Activated CD8-positive, alpha-beta T cell treated with anti-CD3 and anti-CD28 coated beads, Interleukin-2, amount 10 ng/mL, durations not matched to agents 7 days and 5 days (primary cell): ENCODE measurements at regions not wholly inside any gene's neighbourhood (a gene's known extent, or its start where the extent isn't known, plus 50 kb on each side); places are given as distances from the start of the nearest gene placed in this dataset.

Source experiments
- ATAC-seq: fragments of 150-1000 bp; cut with Tn5 transposase; one replicate; pipeline ENCODE4 v1.10.0; 2021; ENCODE audit warnings: moderate library complexity
- CTCF ChIA-PET: fragments of 350-600 bp; sonication (Branson Sonifier 250); formaldehyde crosslinking; loops from one replicate; lab custom pipeline; 2021; ENCODE audit warnings: antibody characterized with exemption; lab: Charles Lee
- POLR2A ChIA-PET: fragments of 350-600 bp; sonication (Branson Sonifier 250); formaldehyde crosslinking; loops from one replicate; lab custom pipeline; 2021; ENCODE audit warnings: antibody characterized with exemption; lab: Charles Lee
- DNase-seq: peaks from one replicate; pipeline ENCODE4 v3.0.0-alpha.2; 2020
- H3K27ac Mint-ChIP-seq: one replicate; pipeline ENCODE4 v1.8.0; 2021; ENCODE audit warnings: mild to moderate bottlenecking, mixed read lengths
- H3K27me3 Mint-ChIP-seq: one replicate; pipeline ENCODE4 v1.8.0; 2021; ENCODE audit warnings: low read depth, mixed read lengths
- H3K36me3 Mint-ChIP-seq: one replicate; pipeline ENCODE4 v1.8.0; 2021; ENCODE audit warnings: low read depth, mixed read lengths
- H3K4me1 Mint-ChIP-seq: one replicate; pipeline ENCODE4 v1.8.0; 2021; ENCODE audit warnings: low read depth, mixed read lengths
- H3K4me3 Mint-ChIP-seq: one replicate; pipeline ENCODE4 v1.8.0; 2021; ENCODE audit warnings: mild to moderate bottlenecking, mixed read lengths
- H3K9me3 Mint-ChIP-seq: one replicate; pipeline ENCODE4 v1.8.0; 2022; ENCODE audit warnings: mixed read lengths; ENCODE audit not compliant: insufficient read depth

DNA sequence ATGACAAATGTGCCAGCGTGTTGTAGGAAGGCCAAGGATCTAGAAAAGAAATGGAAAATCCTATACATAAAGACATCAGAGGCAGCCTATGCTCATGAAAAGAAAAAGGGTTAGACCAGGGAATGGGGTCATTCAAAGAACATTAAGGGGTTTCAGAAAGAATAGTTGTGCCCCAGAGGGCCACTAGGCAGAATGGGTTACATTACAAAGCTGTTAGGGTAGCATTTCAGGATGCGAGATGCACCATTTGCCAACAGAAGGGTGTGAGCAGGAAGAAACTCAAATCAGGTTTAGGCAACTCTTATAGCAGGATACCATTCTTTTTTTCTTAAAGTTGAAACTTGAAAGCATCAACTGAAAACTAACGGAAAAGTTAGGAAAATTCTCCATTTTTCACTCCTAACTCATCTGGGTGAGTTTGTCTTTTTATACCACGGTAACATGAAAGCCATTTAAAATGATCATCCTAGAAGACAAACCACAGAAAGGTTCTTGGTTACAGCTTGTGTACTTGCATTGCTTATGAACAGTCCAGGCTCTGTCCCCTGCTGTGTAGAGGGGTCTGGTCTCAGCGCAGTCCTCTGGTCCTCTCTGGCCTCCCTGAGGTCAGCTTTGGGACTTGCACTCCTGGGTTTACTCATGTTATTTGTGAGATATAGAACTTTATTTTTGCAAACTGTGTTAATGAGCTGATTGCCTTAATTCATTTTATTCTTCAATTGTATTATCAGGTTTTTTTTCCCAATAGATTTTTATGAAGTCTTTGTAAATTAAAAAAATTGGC lies 209.1 kb downstream of the DACT1 start:
- DNase-seq: no peak
- CTCF ChIA-PET: interaction anchor here (1.0 kb wide), 1 partner anchor 20 kb away, joined by 3 read pairs; no protein-coding TSS in a partner anchor
- ATAC-seq: no peak
- no peaks in the 10 kb centered on the region for H3K4me1 Mint-ChIP-seq
- no peak overlapping the region for H3K27ac Mint-ChIP-seq
- H3K9me3 Mint-ChIP-seq: no peaks in the 10 kb centered on the region
- POLR2A ChIA-PET: no interaction called here
- no peaks in the 10 kb centered on the region for H3K36me3 Mint-ChIP-seq
- no peak overlapping the region for H3K4me3 Mint-ChIP-seq
- H3K27me3 Mint-ChIP-seq: peaks cover 4% of the 10 kb centered on the region

GRCh38 chr14:58848365-58848764 lies 210.6 kb downstream of the DACT1 start:
- Mint-ChIP-seq H3K4me3 (no peak overlapping the region), H3K27ac (no peak overlapping the region), H3K9me3 (no peaks in the 10 kb centered on the region), H3K36me3 (no peaks in the 10 kb centered on the region), H3K27me3 (peaks cover 4% of the 10 kb centered on the region), H3K4me1 (no peaks in the 10 kb centered on the region)
- ATAC-seq (no peak), DNase-seq (no peak)
- CTCF ChIA-PET: no interaction called here
- POLR2A ChIA-PET: no interaction called here

DNA sequence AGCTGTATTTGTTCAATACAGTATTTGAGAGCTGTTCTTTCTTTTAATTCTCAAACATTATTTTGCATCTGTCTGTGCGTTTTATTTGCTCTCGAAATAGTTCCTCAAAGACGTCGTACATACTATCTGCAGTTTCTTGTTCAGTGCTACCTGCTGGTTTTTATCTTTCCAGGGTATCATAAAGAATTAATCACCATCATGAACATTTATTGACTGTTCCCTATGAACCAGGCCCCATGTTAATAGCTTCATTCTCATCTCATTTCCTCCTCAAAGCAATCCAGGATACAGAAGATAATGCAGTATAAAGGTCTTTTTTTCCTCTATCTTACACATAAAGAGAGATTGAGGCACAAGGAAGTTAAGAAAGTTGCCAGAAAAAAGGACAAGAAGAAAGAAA lies 211.8 kb downstream of the DACT1 start:
- POLR2A ChIA-PET: no interaction called here
- no peak overlapping the region for H3K27ac Mint-ChIP-seq
- H3K9me3 Mint-ChIP-seq: no peaks in the 10 kb centered on the region
- H3K36me3 Mint-ChIP-seq: no peaks in the 10 kb centered on the region
- CTCF ChIA-PET: no interaction called here
- H3K27me3 Mint-ChIP-seq: peaks cover 4% of the 10 kb centered on the region
- no peaks in the 10 kb centered on the region for H3K4me1 Mint-ChIP-seq
- H3K4me3 Mint-ChIP-seq: no peak overlapping the region
- ATAC-seq: no peak
- DNase-seq: no peak

DNA sequence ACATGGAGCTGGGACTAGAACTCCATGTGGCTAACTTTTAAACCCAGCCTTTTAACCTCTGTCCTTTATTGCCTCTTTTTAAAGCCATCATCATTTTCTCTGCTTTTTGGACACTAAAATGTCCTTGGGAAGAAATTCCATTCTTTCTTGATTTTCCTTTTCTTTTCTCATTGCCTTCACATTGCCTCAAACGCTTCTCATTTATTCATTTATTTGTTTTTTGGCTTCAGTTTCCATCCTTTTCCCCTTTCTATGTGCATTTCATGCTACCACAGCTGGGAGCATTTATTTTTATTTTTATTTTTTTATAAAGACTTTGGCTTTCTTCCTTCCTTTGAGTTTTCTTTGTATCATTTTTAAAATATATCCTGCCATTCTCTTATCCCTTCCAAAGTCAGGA lies 212.2 kb downstream of the DACT1 start:
- DNase-seq (no peak), ATAC-seq (no peak)
- Mint-ChIP-seq H3K27me3 (peaks cover 4% of the 10 kb centered on the region), H3K27ac (no peak overlapping the region), H3K36me3 (no peaks in the 10 kb centered on the region), H3K9me3 (no peaks in the 10 kb centered on the region), H3K4me3 (no peak overlapping the region), H3K4me1 (no peaks in the 10 kb centered on the region)
- ChIA-PET POLR2A (no interaction called here), CTCF (no interaction called here)

GRCh38 chr14:58861586-58861985 lies 223.8 kb downstream of the DACT1 start:
- ATAC-seq (no peak), DNase-seq (no peak)
- ChIA-PET CTCF (no interaction called here), POLR2A (no interaction called here)
- no peaks in the 10 kb centered on the region for H3K4me1 Mint-ChIP-seq
- H3K4me3 Mint-ChIP-seq: no peak overlapping the region
- no peak overlapping the region for H3K27ac Mint-ChIP-seq
- peaks cover 2% of the 10 kb centered on the region for H3K27me3 Mint-ChIP-seq
- no peaks in the 10 kb centered on the region for H3K36me3 Mint-ChIP-seq
- H3K9me3 Mint-ChIP-seq: peaks cover 8% of the 10 kb centered on the region

- H3K4me1 Mint-ChIP-seq: no peaks in the 10 kb centered on the region
- peaks cover 2% of the 10 kb centered on the region for H3K27me3 Mint-ChIP-seq
- H3K36me3 Mint-ChIP-seq: no peaks in the 10 kb centered on the region
- ChIA-PET POLR2A (no interaction called here), CTCF (no interaction called here)
- H3K27ac Mint-ChIP-seq: no peak overlapping the region
- DNase-seq: no peak
- no peak overlapping the region for H3K4me3 Mint-ChIP-seq
- no peak for ATAC-seq
- H3K9me3 Mint-ChIP-seq: peaks cover 8% of the 10 kb centered on the region
These were observed 224.8 kb downstream of the DACT1 start for GRCh38 chr14:58862416-58863160.

DNA sequence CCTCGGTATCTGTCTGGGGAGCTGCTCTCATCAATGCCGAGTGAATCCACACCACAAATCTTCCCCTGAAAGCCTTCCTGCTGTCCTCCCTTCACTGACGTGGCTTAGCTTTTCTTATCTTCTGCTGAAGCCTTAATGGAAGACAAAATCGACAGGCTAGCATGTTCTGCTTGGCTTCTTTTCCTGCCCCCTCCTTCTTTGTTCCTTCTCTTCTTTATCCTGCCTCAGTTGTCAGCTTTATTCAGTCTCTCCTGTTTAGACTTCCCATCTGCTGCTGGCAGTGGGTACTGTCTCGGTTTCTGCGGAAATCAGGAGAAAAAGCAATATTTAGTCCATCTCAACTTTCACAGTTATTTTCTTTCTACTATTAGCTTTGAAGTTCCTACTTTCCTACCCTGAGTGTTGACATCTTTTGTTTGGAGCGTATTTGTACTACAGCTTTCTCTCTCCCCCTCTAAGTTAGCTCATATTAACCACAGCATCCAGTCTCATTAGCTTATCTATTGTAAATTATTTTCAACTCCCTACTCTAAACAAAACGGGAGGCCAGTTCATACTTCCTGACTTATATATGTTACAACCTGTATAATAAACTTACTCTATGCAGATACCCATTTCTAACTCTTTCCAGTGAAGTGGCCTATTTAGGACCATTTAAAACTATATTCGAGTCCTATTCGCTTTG lies 226.0 kb downstream of the DACT1 start:
- Mint-ChIP-seq H3K9me3 (peaks cover 8% of the 10 kb centered on the region), H3K27me3 (no peaks in the 10 kb centered on the region), H3K27ac (no peak overlapping the region), H3K4me3 (no peak overlapping the region), H3K36me3 (no peaks in the 10 kb centered on the region), H3K4me1 (no peaks in the 10 kb centered on the region)
- ChIA-PET POLR2A (no interaction called here), CTCF (no interaction called here)
- DNase-seq (no peak), ATAC-seq (no peak)

GRCh38 chr14:58864751-58865513 lies 227.2 kb downstream of the DACT1 start:
- Mint-ChIP-seq H3K36me3 (no peaks in the 10 kb centered on the region), H3K4me3 (no peak overlapping the region), H3K27ac (no peak overlapping the region), H3K4me1 (no peaks in the 10 kb centered on the region), H3K27me3 (no peaks in the 10 kb centered on the region), H3K9me3 (no peaks in the 10 kb centered on the region)
- no peak for DNase-seq
- no peak for ATAC-seq
- CTCF ChIA-PET: no interaction called here
- POLR2A ChIA-PET: no interaction called here

DNA sequence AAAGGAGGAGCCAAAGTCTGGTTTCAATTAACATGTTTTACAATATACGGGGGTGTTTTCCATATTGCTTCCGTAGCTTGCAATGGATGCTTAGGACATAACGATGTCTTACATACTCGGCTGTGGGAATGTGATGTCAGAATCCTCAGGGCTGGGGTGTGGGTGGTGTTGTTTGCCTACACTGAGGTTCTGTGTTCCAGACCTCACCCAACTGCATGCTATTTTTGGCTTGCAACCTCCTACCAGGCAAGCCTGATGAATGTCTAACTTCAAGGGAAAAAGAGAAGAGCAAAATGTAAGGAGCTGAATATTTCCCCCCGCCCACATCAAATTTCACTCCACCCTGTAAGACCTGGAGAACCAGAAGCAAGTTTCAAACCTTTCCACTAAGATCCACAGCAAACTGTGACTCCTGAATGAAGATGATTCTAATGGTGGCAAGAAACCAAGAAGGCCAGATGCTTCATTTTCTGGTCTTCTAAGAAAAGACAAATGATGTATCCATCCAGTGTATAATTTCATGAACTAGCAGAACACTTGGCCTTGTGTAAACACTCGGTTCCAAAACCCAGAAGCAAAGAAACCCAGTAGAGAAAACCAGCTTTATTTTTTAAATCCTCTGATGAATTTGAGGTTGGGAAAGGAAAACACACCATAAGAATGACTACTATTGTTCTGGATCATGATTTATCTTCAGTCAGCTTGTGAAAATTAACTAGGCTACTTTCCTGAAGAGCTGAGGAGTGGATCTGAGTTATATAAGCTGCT lies 227.9 kb downstream of the DACT1 start:
- Mint-ChIP-seq H3K27ac (no peak overlapping the region), H3K27me3 (no peaks in the 10 kb centered on the region), H3K4me3 (no peak overlapping the region), H3K9me3 (no peaks in the 10 kb centered on the region), H3K36me3 (no peaks in the 10 kb centered on the region), H3K4me1 (no peaks in the 10 kb centered on the region)
- ChIA-PET POLR2A (no interaction called here), CTCF (no interaction called here)
- ATAC-seq (no peak), DNase-seq (no peak)

- no peak for DNase-seq
- Mint-ChIP-seq H3K36me3 (no peaks in the 10 kb centered on the region), H3K27ac (no peak overlapping the region), H3K4me3 (no peak overlapping the region), H3K27me3 (no peaks in the 10 kb centered on the region), H3K4me1 (no peaks in the 10 kb centered on the region), H3K9me3 (no peaks in the 10 kb centered on the region)
- CTCF ChIA-PET: no interaction called here
- POLR2A ChIA-PET: no interaction called here
- no peak for ATAC-seq
These were observed 228.6 kb downstream of the DACT1 start for GRCh38 chr14:58866391-58866790.

GRCh38 chr14:58870961-58871360 lies 233.2 kb downstream of the DACT1 start:
- no peak overlapping the region for H3K27ac Mint-ChIP-seq
- ATAC-seq (no peak), DNase-seq (no peak)
- CTCF ChIA-PET: no interaction called here
- no peaks in the 10 kb centered on the region for H3K27me3 Mint-ChIP-seq
- no peak overlapping the region for H3K4me3 Mint-ChIP-seq
- H3K4me1 Mint-ChIP-seq: no peaks in the 10 kb centered on the region
- no peaks in the 10 kb centered on the region for H3K36me3 Mint-ChIP-seq
- POLR2A ChIA-PET: no interaction called here
- no peaks in the 10 kb centered on the region for H3K9me3 Mint-ChIP-seq
